ENCODE measurements at regions not wholly inside any gene's neighbourhood (a gene's known extent, or its start where the extent isn't known, plus 50 kb on each side); places are given as distances from the start of the nearest gene placed in this dataset.

DNA sequence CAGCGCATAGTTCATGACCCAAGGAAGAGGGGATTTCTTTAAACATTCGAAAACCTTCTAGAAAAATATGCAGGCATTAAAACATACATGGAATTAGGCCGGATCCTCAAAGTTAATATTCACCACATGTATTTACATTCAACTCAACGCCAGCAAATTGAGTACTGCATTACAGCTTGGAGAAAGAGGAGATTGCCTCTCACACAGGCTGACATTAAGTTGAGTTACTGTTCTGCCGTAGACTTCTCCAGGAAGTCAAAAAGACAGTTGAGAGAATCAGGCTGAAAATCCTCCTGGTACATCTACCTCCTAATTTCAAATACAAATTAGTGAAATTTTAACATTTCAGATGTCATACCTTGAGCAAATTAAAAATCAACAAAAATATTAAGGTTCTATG, 195.7 kb downstream of the URI1 start:
- TF ChIP-seq, protein P1, sequence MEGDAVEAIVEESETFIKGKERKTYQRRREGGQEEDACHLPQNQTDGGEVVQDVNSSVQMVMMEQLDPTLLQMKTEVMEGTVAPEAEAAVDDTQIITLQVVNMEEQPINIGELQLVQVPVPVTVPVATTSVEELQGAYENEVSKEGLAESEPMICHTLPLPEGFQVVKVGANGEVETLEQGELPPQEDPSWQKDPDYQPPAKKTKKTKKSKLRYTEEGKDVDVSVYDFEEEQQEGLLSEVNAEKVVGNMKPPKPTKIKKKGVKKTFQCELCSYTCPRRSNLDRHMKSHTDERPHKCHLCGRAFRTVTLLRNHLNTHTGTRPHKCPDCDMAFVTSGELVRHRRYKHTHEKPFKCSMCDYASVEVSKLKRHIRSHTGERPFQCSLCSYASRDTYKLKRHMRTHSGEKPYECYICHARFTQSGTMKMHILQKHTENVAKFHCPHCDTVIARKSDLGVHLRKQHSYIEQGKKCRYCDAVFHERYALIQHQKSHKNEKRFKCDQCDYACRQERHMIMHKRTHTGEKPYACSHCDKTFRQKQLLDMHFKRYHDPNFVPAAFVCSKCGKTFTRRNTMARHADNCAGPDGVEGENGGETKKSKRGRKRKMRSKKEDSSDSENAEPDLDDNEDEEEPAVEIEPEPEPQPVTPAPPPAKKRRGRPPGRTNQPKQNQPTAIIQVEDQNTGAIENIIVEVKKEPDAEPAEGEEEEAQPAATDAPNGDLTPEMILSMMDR (IDR thresholded peaks at IDR 0.05; ENCODE audit: low read depth, low read length), result no peak
- no peak for TF ChIP-seq EZH2phosphoT487 (IDR thresholded peaks at IDR 0.05; ENCODE audit: low read depth)

Measured in OCI-LY3 (cell line).